ENCODE measurements at regions not wholly inside any gene's neighbourhood (a gene's known extent, or its start where the extent isn't known, plus 50 kb on each side); places are given as distances from the start of the nearest gene placed in this dataset.

DNA sequence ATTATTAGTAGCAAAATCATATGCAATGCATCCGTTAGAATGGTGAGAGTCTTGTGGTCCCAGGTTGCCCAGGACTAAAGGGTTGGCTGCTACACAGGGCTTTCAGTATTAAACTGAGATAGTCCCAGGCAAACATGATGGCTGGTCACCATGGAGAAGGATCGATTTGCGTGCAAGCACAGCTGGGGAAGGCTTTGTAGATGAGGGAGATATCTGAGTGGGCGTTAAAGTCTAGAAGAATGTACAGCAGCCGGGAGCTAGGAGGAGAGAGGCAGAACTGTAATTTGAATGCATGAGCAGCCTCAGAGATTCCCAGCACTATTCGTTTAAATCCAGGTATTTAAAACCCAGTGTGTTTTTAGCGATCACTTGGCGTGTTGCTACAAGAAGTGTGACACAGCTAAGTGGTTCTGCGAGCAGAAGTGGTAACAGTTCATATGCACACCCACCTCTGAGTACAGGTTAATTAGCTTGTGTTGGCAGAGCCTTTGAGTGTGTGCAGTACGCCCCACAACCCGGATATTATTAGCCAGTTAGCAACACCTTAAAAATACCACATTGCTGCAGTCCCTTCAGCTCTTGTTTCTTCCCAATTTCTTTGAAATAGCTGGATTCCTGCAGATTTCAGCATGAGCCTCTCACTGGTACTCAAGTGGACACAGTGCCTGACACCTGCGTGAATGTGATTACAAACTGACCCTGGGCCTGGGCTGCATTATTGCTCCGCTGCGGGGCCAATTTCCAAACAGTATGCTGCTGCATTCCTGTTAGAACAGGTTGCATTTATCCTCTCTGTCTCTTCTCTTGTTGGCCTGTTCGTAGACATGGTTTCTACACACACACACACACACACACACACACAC, 67.2 kb upstream of the SCAF4 start:
- TF ChIP-seq, protein P1, sequence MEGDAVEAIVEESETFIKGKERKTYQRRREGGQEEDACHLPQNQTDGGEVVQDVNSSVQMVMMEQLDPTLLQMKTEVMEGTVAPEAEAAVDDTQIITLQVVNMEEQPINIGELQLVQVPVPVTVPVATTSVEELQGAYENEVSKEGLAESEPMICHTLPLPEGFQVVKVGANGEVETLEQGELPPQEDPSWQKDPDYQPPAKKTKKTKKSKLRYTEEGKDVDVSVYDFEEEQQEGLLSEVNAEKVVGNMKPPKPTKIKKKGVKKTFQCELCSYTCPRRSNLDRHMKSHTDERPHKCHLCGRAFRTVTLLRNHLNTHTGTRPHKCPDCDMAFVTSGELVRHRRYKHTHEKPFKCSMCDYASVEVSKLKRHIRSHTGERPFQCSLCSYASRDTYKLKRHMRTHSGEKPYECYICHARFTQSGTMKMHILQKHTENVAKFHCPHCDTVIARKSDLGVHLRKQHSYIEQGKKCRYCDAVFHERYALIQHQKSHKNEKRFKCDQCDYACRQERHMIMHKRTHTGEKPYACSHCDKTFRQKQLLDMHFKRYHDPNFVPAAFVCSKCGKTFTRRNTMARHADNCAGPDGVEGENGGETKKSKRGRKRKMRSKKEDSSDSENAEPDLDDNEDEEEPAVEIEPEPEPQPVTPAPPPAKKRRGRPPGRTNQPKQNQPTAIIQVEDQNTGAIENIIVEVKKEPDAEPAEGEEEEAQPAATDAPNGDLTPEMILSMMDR (IDR thresholded peaks at IDR 0.05; ENCODE audit: poor library complexity): no peak
- no peak for TF ChIP-seq EZH2 (IDR thresholded peaks at IDR 0.05; ENCODE audit: borderline replicate concordance)

Data from hepatocyte (in vitro differentiated cells).